Middle frontal gyrus (tissue), 1 donor: ENCODE measurements at regions not wholly inside any gene's neighbourhood (a gene's known extent, or its start where the extent isn't known, plus 50 kb on each side); places are given as distances from the start of the nearest gene placed in this dataset.
"Not testable (repeated sequence)": the region's sequence is repeated elsewhere in the genome, so short reads cannot be mapped to it uniquely, and the experiment has no call there.

Experiments
- DNase-seq: peaks from one replicate; pipeline ENCODE4 v3.0.0-alpha.2; 2015; ENCODE audit warnings: low spot score; ENCODE audit errors: extremely low spot score

DNA sequence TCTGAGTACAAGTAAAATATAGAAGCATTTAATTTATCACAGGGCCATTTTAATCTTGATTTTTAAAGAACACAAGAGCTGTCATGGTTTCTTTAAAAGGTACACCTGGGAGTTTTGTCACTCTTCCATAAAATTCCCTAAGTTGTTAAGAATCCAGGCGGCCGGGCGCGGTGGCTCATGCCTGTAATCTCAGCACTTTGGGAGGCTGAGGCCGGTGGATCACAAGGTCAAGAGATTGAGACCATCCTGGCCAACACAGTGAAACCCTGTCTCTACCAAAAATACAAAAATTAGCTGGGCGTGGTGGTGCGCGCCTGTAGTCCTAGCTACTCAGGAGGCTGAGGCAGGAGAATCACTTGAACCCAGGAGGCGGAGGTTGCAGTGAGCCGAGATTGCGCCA lies 278.3 kb downstream of the PCDH17 start:
- not testable (repeated sequence) for DNase-seq

- no peak for DNase-seq
Observed at GRCh38 chr13:57918086-57918485, 286.5 kb downstream of the PCDH17 start.

- no peak for DNase-seq
Observed at GRCh38 chr13:57918913-57919312, 287.4 kb downstream of the PCDH17 start.

DNA sequence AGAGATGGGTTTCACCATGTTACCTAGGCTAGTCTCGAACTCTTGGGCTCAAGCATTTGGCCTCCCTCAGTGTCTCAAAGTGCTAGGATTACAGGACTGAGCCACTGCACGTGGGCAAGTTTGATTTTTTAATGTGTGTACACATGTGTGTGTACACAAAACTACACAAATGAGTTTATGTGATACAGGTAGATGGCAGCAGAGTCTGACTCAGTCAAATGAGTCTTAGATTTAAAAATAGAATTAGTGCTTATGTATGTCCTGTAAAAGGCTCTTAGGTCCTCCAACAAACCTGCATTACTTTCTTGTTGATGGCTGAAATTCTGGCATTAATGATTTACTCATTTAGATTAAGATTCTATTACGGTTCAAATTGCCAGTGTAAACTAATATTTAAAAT lies 293.7 kb downstream of the PCDH17 start:
- DNase-seq: no peak

DNA sequence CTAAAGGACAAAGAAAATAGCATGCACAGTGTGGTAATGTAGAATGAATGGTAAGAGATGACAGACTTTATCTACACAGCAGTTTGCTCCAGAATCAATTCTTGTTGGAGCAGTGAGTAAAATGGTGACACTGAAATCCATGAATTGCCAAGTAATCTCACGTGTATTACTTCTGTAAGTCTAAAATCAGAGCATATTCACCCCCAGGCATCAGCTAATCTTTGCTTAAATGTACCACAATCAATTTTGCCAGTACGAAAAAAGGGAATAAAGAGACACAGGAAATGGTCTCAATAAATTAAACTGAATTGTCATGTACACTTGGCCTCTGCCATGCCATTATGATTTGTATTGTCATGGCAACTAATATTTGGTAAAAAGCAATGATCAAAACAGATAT lies 294.2 kb downstream of the PCDH17 start:
- DNase-seq: no peak

GRCh38 chr13:57932061-57932460 lies 300.5 kb downstream of the PCDH17 start:
- DNase-seq: no peak

GRCh38 chr13:57933606-57934005 lies 302.1 kb downstream of the PCDH17 start:
- no peak for DNase-seq

- DNase-seq: no peak
Observed at GRCh38 chr13:57935965-57936364, 304.4 kb downstream of the PCDH17 start.

GRCh38 chr13:57946361-57946760 lies 314.8 kb downstream of the PCDH17 start:
- no peak for DNase-seq

DNA sequence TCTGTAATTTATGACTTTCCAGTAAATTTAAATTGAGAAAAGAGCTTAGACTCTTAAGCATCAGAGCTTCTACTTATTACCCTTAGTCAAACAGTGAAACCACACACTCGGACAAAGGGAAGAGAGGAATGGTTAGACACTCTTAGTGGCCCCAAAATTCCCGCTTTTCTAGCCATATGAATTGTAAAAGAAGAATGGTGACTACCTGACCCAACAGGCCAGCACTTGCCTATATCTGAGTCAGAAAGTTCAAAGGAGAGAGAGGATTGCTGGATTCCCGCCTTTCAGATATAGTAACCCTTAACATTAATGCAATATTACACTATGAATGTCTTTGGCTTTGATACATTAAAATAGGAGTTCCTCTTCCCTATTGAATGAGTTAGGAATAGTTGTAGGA lies 317.3 kb downstream of the PCDH17 start:
- DNase-seq: no peak

GRCh38 chr13:57969951-57970350 lies 338.4 kb downstream of the PCDH17 start:
- DNase-seq: no peak

DNA sequence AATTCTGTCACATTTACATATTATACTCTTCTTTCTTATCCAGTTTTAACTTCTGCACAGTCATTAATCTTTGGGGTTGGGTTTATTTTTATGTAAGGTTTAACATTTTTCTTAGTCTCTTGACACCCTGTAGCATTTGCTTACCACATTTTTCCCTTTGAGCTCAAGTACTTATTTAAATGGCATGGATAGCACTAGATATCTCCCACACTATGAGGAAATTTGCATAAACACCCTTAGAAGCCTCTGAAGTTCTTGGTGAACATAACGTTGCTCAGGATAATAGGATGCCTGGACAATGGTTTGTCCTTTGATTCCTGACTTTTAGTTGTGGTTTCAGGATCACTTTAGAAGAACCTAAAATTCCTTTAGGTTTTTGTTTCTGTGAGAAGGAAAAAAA lies 338.9 kb downstream of the PCDH17 start:
- no peak for DNase-seq

- DNase-seq: no peak
Observed at GRCh38 chr13:57982782-57983181, 351.2 kb downstream of the PCDH17 start.

GRCh38 chr13:57988276-57988675 lies 356.7 kb downstream of the PCDH17 start:
- no peak for DNase-seq

GRCh38 chr13:57991041-57991440 lies 359.5 kb downstream of the PCDH17 start:
- no peak for DNase-seq

- DNase-seq: no peak
Observed at GRCh38 chr13:57992416-57992815, 360.9 kb downstream of the PCDH17 start.

- DNase-seq: no peak
Observed at GRCh38 chr13:57996717-57997116, 365.2 kb downstream of the PCDH17 start.

DNA sequence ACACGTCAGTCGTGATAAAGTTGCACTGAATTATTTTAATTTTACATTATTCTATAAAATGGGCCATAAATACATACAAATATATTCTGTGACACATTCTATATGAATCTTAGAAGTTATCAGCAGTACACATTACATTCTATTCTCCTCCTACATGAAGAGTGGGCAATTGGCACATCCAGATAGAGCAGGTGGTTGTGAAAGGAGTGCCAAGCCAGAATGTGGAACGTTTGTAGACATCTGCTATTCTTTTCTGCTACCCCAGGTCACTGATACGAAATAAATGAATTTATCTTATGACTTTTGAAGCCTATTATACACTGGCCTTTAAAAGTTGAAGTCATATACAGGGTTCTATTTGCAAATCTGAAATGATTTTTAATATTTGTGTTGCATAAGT lies 373.2 kb downstream of the PCDH17 start:
- no peak for DNase-seq

GRCh38 chr13:58018020-58018419 lies 386.5 kb downstream of the PCDH17 start:
- DNase-seq: no peak

GRCh38 chr13:58018865-58019264 lies 387.3 kb downstream of the PCDH17 start:
- DNase-seq: no peak

DNA sequence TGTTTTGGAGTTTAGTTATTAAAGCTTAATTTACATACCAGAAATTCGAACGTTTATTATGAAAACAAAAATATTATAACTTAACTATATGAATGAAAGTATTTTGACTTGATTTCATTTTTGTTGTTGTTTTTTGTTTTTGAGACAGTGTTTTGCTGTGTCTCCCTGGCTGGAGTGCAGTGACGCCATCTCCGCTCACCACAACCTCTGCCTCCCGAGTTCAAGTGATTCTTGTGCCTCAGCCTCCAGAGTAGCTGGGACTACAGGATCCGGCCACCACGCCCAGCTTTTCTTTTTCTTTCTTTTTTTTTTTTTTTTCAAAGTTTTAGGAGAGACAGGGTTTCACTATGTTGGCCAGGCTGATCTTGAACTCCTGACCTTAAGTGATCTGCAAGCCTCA lies 392.6 kb downstream of the PCDH17 start:
- no peak for DNase-seq

DNA sequence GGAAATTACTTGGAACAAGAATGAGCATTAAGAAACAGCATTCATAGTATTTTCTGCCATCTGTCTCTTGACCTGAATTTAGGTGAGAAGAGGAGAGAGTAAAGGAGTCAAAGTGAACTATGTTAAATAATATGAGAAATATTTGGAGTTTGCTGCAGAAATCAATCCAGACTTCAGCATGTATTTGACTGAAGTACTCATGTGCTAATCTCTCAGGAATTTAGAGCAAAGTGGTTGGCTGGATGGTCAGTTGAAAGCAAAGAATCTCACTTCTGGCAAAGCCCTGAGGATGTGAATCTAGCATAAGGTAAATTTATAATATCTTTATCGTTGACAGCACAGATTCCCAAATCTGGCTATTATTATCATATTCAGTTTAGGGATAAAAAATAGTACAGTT lies 394.3 kb downstream of the PCDH17 start:
- no peak for DNase-seq

GRCh38 chr13:58032676-58033460 lies 401.3 kb downstream of the PCDH17 start:
- DNase-seq: no peak

GRCh38 chr13:58043971-58044370 lies 412.4 kb downstream of the PCDH17 start:
- no peak for DNase-seq
